ENCODE measurements at regions not wholly inside any gene's neighbourhood (a gene's known extent, or its start where the extent isn't known, plus 50 kb on each side); places are given as distances from the start of the nearest gene placed in this dataset.

- Histone ChIP-seq H3K36me3 (ENCODE audit: insufficient read depth, low read length) (no peaks in the 10 kb centered on the region), H3K27me3 (ENCODE audit: insufficient read depth, low read length) (no peaks in the 10 kb centered on the region), H3K9me3 (ENCODE audit: control insufficient read depth in 1 of 2, low read length in 2 of 2) (no peaks in the 10 kb centered on the region), H3K27ac (ENCODE audit: low read depth, low read length) (no peak overlapping the region), H3K4me1 (ENCODE audit: insufficient read depth, low read length) (no peaks in the 10 kb centered on the region), H3K4me3 (ENCODE audit: low read length in 2 of 2) (no peak overlapping the region)
- Mint-ChIP-seq H3K9me3 (peaks cover 0 to 1% (median 0%) of the 10 kb centered on the region in 8 donors), H3K4me3 (no peak overlapping the region), H3K4me1 (no peaks in the 10 kb centered on the region), H3K36me3 (no peaks in the 10 kb centered on the region), H3K27me3 (peaks cover 0 to 2% of the 10 kb centered on the region in 2 donors), H3K27ac (no peak overlapping the region)
- intact Hi-C loops (cut with micrococcal nuclease): no loop called here
- no peak for DNase-seq
- ChIA-PET POLR2A (ENCODE audit: partially characterized antibody) (no interaction called here), CTCF (ENCODE audit: partially characterized antibody) (no interaction called here)
Measured at GRCh38 chr1:70672442-70672888, 261.4 kb downstream of the CTH start.

- H3K27me3 ChIP-seq (ENCODE audit: insufficient read depth, low read length): no peaks in the 10 kb centered on the region
- no peaks in the 10 kb centered on the region for H3K4me1 ChIP-seq (ENCODE audit: insufficient read depth, low read length)
- no peak overlapping the region for H3K27ac ChIP-seq (ENCODE audit: low read depth, low read length)
- Mint-ChIP-seq H3K9me3 (peaks cover 0 to 1% (median 0%) of the 10 kb centered on the region in 8 donors), H3K27ac (no peak overlapping the region), H3K27me3 (peaks cover 0 to 2% of the 10 kb centered on the region in 2 donors), H3K4me3 (no peak overlapping the region), H3K4me1 (no peaks in the 10 kb centered on the region), H3K36me3 (no peaks in the 10 kb centered on the region)
- no peaks in the 10 kb centered on the region for H3K36me3 ChIP-seq (ENCODE audit: insufficient read depth, low read length)
- intact Hi-C loops (cut with micrococcal nuclease): no loop called here
- no peak for DNase-seq
- H3K4me3 ChIP-seq (ENCODE audit: low read length in 2 of 2): no peak overlapping the region
- ChIA-PET CTCF (ENCODE audit: partially characterized antibody) (no interaction called here), POLR2A (ENCODE audit: partially characterized antibody) (no interaction called here)
- no peaks in the 10 kb centered on the region for H3K9me3 ChIP-seq (ENCODE audit: control insufficient read depth in 1 of 2, low read length in 2 of 2)
Measured at GRCh38 chr1:70674941-70675685, 264.0 kb downstream of the CTH start.

GRCh38 chr1:70675737-70676156 is 264.7 kb downstream of the CTH start:
- H3K36me3 Mint-ChIP-seq: no peaks in the 10 kb centered on the region
- CTCF ChIA-PET (ENCODE audit: partially characterized antibody): no interaction called here

GRCh38 chr1:70685300-70686286 is 274.5 kb downstream of the CTH start:
- Histone ChIP-seq H3K9me3 (ENCODE audit: control insufficient read depth in 1 of 2, low read length in 2 of 2) (no peaks in the 10 kb centered on the region), H3K4me3 (ENCODE audit: low read length in 2 of 2) (no peak overlapping the region), H3K27me3 (ENCODE audit: insufficient read depth, low read length) (no peaks in the 10 kb centered on the region), H3K27ac (ENCODE audit: low read depth, low read length) (no peak overlapping the region), H3K36me3 (ENCODE audit: insufficient read depth, low read length) (no peaks in the 10 kb centered on the region), H3K4me1 (ENCODE audit: insufficient read depth, low read length) (no peaks in the 10 kb centered on the region)
- Mint-ChIP-seq H3K4me1 (no peaks in the 10 kb centered on the region), H3K36me3 (no peaks in the 10 kb centered on the region), H3K27me3 (no peaks in the 10 kb centered on the region), H3K4me3 (no peak overlapping the region), H3K27ac (no peak overlapping the region), H3K9me3 (peaks cover 0 to 3% (median 0%) of the 10 kb centered on the region in 8 donors)
- intact Hi-C loops (cut with micrococcal nuclease): no loop called here
- POLR2A ChIA-PET (ENCODE audit: partially characterized antibody): no interaction called here
- CTCF ChIA-PET (ENCODE audit: partially characterized antibody): no interaction called here
- DNase-seq: peak in 4 of 5 donors; percentile 4 to 25 (median 14)

More at GRCh38 chr1:70675737-70676156, 264.7 kb downstream of the CTH start:
- Mint-ChIP-seq H3K27ac (no peak overlapping the region), H3K9me3 (peaks cover 0 to under 1% (median 0%) of the 10 kb centered on the region in 8 donors), H3K27me3 (peaks cover 0 to 2% of the 10 kb centered on the region in 2 donors), H3K4me3 (no peak overlapping the region), H3K4me1 (no peaks in the 10 kb centered on the region)
- intact Hi-C loops (cut with micrococcal nuclease): no loop called here
- H3K27me3 ChIP-seq (ENCODE audit: insufficient read depth, low read length): no peaks in the 10 kb centered on the region
- DNase-seq: no peak
- H3K4me3 ChIP-seq (ENCODE audit: low read length in 2 of 2): no peak overlapping the region
- POLR2A ChIA-PET (ENCODE audit: partially characterized antibody): no interaction called here
- no peaks in the 10 kb centered on the region for H3K36me3 ChIP-seq (ENCODE audit: insufficient read depth, low read length)
- no peaks in the 10 kb centered on the region for H3K9me3 ChIP-seq (ENCODE audit: control insufficient read depth in 1 of 2, low read length in 2 of 2)
- no peak overlapping the region for H3K27ac ChIP-seq (ENCODE audit: low read depth, low read length)
- no peaks in the 10 kb centered on the region for H3K4me1 ChIP-seq (ENCODE audit: insufficient read depth, low read length)

GRCh38 chr1:70688580-70688979 is 277.5 kb downstream of the CTH start:
- no peak overlapping the region for H3K4me3 ChIP-seq (ENCODE audit: low read length in 2 of 2)
- H3K27ac ChIP-seq (ENCODE audit: low read depth, low read length): no peak overlapping the region
- Mint-ChIP-seq H3K9me3 (peaks cover 0 to 1% (median 0%) of the 10 kb centered on the region in 8 donors), H3K36me3 (no peaks in the 10 kb centered on the region), H3K27me3 (peaks cover 0 to 3% of the 10 kb centered on the region in 2 donors), H3K27ac (no peak overlapping the region), H3K4me1 (no peaks in the 10 kb centered on the region), H3K4me3 (no peak overlapping the region)
- ChIA-PET POLR2A (ENCODE audit: partially characterized antibody) (no interaction called here), CTCF (ENCODE audit: partially characterized antibody) (no interaction called here)
- DNase-seq: no peak
- no peaks in the 10 kb centered on the region for H3K9me3 ChIP-seq (ENCODE audit: control insufficient read depth in 1 of 2, low read length in 2 of 2)
- no peaks in the 10 kb centered on the region for H3K36me3 ChIP-seq (ENCODE audit: insufficient read depth, low read length)
- H3K4me1 ChIP-seq (ENCODE audit: insufficient read depth, low read length): no peaks in the 10 kb centered on the region
- intact Hi-C loops (cut with micrococcal nuclease): no loop called here
- H3K27me3 ChIP-seq (ENCODE audit: insufficient read depth, low read length): no peaks in the 10 kb centered on the region

- H3K27me3 Mint-ChIP-seq: peaks cover 0 to 2% of the 10 kb centered on the region in 2 donors
- intact Hi-C loops (cut with micrococcal nuclease): no loop called here
- H3K4me3 Mint-ChIP-seq: no peak overlapping the region
- H3K9me3 Mint-ChIP-seq: peaks cover 0 to 10% (median 7%) of the 10 kb centered on the region in 8 donors
- POLR2A ChIA-PET (ENCODE audit: partially characterized antibody): no interaction called here
- Histone ChIP-seq H3K36me3 (ENCODE audit: insufficient read depth, low read length) (no peaks in the 10 kb centered on the region), H3K4me1 (ENCODE audit: insufficient read depth, low read length) (no peaks in the 10 kb centered on the region), H3K27ac (ENCODE audit: low read depth, low read length) (no peak overlapping the region), H3K27me3 (ENCODE audit: insufficient read depth, low read length) (no peaks in the 10 kb centered on the region), H3K9me3 (ENCODE audit: control insufficient read depth in 1 of 2, low read length in 2 of 2) (peaks cover 0 to 2% of the 10 kb centered on the region in 2 donors), H3K4me3 (ENCODE audit: low read length in 2 of 2) (no peak overlapping the region)
- H3K27ac Mint-ChIP-seq: no peak overlapping the region
- no peak for DNase-seq
- H3K36me3 Mint-ChIP-seq: no peaks in the 10 kb centered on the region
- CTCF ChIA-PET (ENCODE audit: partially characterized antibody): no interaction called here
- no peaks in the 10 kb centered on the region for H3K4me1 Mint-ChIP-seq
Measured at GRCh38 chr1:70706381-70707037, 295.4 kb downstream of the CTH start.

- ChIA-PET POLR2A (ENCODE audit: partially characterized antibody) (no interaction called here), CTCF (ENCODE audit: partially characterized antibody) (no interaction called here)
- Histone ChIP-seq H3K36me3 (ENCODE audit: insufficient read depth, low read length) (no peaks in the 10 kb centered on the region), H3K9me3 (ENCODE audit: control insufficient read depth in 1 of 2, low read length in 2 of 2) (peaks cover 0 to 2% of the 10 kb centered on the region in 2 donors), H3K27me3 (ENCODE audit: insufficient read depth, low read length) (no peaks in the 10 kb centered on the region), H3K4me1 (ENCODE audit: insufficient read depth, low read length) (no peaks in the 10 kb centered on the region), H3K27ac (ENCODE audit: low read depth, low read length) (no peak overlapping the region), H3K4me3 (ENCODE audit: low read length in 2 of 2) (no peak overlapping the region)
- no peak overlapping the region for H3K4me3 Mint-ChIP-seq
- H3K27ac Mint-ChIP-seq: no peak overlapping the region
- intact Hi-C loops (cut with micrococcal nuclease): no loop called here
- H3K27me3 Mint-ChIP-seq: peaks cover 0 to 2% of the 10 kb centered on the region in 2 donors
- peaks cover 0 to 10% (median 7%) of the 10 kb centered on the region in 8 donors for H3K9me3 Mint-ChIP-seq
- no peak for DNase-seq
- no peaks in the 10 kb centered on the region for H3K4me1 Mint-ChIP-seq
- no peaks in the 10 kb centered on the region for H3K36me3 Mint-ChIP-seq
Measured at GRCh38 chr1:70707214-70707613, 296.1 kb downstream of the CTH start.

Measured in CD4-positive, alpha-beta memory T cell (primary cell).